CD4-positive, alpha-beta T cell treated with Interleukin-4 for 1 hour (primary cell): ENCODE measurements at regions not wholly inside any gene's neighbourhood (a gene's known extent, or its start where the extent isn't known, plus 50 kb on each side); places are given as distances from the start of the nearest gene placed in this dataset.

Experiments used
- DNase-seq, 2 donors: peaks; one replicate each; pipeline ENCODE4 v3.0.0-alpha.2; 2020 to 2022

DNA sequence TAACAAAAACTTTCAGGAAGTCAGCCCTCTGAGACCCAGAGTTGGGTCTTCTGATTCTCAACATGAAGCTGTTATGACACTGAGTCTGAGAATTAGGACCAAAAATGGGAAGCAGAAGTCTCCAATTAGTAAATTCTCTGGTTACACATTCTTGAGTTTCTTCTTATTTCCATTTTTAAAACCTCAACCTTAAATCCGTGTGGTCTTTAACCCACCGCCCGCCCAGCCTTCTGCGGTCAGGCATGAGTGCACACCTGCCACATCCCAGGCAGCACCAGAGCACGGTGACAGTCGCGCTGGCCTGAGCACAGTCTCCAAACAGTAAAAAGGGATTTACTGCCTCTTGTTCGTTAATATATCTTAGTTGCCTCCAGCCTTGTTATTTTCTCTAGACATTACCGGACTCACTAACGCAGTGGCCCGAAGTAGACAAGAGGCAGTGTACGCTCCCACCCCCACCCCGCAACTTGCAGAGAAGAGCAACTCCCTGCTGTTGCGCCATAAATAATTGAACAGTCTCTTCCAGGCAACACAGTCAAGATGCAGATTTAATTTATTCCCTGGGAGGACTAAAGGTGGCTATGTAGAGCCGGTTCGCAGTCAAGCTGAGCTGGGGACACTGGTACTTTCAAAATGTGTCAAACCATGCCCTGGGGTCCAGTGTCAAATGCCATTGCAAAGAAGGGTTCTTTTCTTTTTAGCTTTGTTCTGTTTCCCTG is 147.0 kb upstream of the CELF2 start:
- DNase-seq: no peak

DNA sequence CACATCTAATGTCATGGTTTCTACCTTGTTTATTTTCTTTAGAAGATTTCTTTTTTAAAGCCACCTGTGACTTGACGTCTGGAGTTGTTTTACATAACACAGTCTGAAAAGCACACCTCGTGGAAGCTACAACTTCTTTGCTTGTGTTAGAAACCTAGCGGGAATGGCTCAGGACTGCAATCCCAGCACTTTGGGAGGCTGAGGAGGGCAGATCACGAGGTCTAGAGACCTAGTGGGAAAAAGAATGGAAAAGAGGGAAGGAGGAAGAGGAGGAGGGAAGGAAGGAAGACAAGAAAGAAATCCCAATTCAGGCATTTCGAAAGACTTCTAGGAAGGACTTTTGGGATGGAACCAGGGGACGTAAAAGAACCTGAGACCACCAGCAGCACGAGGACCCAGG is 146.3 kb upstream of the CELF2 start:
- DNase-seq: no peak

DNA sequence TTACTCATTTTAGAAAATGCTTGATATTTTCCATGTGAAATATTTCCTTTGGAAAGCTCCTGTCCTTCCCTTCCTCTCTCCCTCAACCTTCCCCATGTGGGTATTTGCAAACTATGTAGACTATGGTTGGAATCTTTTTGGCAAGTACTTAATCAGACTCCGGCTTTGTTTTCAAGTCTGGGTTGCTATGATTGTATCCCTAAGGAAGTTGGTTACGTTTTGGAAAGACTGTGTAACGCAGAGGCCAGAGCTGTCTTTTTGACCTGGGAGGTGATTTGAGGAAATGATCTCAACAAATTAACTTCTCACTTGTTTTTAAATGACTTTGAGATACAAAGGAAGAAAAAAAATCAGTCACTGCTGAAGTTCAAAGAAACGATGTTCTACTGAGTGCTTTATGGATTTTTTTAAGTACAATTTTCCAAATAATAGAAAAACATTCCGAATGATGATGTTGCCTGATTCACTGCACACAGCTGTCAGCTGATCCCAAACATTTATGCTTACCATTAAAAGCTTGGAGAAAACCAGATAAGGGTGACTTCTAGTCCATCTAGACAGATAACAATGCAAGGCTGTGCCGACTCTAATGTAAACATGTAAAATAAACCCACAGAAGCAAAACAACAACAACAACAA is 145.5 kb upstream of the CELF2 start:
- no peak for DNase-seq

DNA sequence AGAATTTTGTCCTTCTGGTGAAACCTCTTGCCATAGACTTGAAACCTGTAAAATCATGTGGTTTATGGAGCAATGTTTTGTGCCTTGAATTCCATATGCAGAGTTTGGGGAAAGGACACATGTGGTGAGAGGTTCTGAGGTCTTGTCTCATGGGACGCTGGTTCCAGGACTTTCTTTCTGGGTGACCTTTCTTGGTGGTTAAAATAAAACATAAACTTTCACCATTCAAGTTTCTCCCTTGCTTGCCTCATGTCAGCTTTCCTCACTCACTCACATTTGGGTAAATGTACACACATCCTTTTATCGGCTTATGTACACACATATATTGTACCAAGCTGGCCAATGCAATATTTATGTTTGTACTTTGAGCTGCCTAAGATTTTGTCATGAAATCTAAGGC is 144.9 kb upstream of the CELF2 start:
- no peak for DNase-seq

DNA sequence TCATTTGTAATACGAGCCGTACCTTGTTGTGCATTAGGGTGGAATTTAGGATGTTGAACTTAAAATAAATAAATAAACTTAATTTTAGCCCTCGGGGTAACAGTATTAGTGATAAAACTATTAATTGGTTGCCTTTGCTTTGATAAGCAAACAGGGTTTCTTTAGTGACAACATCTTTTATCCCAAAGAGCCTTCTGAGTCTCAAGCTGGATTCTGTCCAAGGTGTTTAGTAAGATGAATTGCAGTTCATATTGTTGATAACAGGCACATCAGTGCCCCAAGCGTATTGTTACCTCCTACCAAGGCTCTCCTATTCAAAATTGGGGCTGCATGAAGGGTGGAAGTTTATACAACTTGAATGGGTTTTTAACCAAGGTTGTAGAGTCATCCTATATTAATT is 144.4 kb upstream of the CELF2 start:
- no peak for DNase-seq

DNA sequence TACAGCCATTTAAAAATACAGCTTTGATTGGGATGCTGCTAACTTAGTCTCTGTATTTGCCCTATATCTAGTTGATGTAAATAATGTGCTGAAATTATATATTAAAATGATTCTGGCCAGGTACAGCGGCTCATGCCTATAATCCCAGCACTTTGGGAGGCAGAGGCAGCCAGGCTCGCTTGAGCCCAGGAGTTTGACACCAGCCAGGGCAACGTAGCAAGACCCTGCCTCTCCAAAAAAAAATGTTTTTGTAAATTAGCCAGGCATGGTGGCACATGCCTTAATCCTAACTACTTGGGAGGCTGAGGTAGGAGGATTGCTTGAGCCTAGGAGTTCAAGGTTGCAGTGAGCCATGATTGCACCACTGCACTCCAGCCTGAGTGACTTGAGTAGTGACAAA is 143.8 kb upstream of the CELF2 start:
- no peak for DNase-seq

DNA sequence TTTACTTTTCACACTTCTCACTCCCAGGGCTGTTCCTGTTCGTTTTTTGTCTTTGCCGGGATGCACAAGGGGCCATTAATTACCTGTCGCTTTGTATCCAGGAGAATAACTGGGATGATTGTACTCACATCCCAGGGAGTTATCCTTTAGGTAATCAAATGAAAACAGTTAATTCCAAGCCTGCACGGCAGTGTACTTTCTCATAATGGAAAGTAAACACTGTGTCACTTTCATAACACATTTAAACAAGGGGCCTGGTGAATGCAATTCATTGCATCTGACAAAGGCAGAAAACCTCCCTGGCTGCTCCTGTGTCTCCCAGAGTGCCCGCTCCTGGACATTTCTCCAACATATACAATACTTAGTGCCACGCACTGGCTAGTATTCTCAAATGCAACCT is 138.7 kb upstream of the CELF2 start:
- DNase-seq: no peak

DNA sequence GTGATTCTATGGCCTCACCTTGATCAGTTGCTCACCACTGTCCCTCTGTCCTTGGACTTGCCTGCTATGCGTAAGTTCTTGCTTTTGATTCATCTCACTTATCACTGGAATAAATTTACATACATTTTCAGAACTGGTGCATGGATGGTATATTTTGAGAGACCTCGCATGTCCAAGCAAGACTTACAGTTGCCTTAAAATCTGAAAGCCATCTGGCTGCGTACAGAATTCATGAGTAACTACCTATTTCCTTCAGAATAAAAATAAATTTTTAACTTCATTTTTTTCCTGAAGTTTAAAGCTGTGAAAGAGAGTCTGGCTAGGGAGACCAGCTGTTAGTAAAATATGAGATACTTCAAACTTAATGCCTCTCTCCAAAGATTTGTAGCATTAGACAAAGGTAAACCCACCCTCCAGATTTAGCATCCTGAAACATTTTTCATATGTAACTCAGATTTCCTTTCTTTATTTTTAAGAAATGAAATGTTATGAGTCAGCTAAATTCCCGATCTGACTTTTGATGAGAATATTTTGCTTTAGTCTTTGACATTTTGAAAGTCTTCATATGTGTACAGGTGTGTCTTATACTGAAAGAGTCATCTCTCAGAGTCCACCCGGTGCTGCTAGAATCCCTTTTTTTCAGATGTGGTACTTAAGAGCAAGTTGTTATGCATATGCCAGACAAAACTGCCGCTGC is 136.4 kb upstream of the CELF2 start:
- no peak for DNase-seq

DNA sequence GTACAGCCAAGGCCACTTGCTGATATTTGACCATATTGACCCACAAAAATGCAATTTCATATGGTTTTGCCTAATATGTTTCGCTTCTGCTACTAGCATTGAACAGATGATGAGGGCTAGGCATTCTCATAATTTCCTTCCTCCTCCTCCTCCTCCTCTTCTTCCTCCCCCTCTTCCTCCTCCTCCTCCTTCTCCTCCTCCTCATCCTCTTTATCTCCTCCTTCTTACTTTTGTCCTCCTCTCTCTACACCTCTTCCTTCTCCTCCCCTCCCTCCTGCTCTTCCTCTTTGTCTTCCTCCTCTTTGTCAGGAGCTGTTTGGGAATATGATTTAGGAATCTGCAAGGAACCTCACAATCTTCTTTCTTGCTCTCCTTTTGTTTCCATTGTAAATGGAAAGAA is 133.9 kb upstream of the CELF2 start:
- no peak for DNase-seq

DNA sequence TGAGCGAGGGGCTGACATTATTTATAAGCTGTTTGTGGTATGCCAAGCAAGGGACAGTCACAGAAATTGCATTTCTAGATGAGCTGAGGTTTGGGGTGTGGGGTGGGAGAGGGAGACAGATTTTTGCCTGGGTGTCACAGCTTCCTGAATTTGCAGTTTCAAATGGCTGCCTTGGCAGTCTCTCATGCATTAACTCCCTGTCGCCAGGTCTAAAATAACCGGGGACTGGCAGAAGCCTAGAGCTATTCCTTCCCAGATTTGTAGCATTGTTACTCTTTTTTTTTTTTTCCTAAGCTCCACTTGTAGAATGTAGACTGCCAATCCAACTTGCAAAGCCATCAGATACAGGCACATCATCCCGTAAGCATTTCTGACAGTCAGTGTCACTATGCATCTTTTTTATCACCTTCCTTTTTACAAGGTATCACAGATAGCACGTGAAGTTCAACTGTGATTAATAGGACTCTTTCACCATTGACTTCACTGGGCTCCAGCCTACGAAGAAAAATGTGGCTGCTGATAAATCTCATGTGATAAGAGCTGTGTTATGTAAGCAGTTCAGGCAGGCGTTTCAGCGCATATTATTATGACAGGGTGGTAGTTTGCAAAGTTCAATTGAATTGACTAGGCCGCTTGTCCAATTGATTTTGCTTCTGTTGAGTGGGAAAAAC is 130.7 kb upstream of the CELF2 start:
- DNase-seq: no peak

DNA sequence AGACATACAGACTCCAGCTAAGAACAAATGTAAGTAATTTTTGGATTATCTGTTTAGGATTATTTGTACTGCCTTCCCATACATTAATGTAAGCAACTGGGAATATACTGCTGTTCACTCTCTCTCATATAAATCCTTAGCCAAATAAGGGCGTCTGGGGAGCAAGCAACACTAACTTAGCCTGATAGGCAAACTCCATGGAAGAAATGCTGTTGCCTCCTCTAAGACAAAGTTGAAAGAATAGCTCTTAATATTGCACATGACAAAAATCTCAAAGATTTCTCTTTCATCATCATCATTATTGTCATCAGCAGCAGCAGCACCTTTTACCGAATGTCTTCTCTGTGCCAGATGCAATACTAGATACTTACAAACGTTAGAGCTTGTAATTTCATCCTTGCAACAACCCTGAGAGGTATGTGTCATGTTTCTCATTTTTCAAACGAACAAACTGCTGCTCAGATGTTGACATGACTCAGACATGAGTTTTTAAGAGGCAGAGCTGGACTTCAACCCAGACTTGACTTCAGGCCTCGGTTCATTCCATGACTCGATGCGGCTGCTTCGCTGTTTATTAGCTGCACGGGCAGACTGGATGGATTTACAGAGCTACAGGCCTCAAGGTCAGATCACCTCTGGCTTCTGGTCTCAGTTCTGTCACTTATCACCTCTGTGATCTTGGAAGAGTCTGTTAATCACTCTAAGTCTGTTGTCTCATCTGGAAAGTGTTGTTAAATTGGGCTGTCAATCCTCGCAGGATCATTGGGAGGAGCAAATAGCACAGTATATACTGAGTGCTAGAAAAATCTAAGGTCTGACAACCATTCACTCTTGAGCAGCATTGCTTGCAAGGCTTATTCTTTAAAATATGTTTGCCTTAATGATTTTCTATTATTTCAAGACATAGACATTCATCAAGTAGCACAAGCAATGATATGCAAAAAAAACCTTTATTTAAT is 126.3 kb upstream of the CELF2 start:
- DNase-seq: no peak

DNA sequence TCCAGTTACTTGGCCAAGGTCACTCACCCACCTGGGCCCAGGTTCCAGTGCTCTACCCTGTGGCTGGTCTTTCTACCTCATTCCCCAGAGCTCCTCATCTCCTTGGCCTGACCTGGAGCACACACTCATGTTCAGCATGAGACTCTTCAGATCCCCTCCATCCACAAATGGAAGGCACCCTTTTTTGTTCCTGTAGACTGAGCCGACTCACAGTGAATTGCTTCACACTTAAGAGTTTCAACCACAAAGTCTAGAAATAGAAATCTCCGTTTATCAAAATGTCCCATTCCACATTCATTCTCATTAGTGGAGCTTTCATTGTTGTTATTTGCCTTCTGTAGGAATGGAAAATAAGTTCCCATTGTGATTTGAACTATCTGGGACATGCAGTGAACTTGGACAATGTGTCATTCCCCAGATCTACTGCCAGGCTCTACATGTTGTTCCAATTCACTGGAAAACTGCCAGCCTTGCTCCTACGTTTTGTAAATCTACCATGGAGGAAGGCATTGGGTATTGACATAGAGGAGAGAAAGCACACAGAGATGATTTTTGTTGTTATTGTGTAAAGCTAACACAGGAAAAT is 125.3 kb upstream of the CELF2 start:
- DNase-seq: no peak

DNA sequence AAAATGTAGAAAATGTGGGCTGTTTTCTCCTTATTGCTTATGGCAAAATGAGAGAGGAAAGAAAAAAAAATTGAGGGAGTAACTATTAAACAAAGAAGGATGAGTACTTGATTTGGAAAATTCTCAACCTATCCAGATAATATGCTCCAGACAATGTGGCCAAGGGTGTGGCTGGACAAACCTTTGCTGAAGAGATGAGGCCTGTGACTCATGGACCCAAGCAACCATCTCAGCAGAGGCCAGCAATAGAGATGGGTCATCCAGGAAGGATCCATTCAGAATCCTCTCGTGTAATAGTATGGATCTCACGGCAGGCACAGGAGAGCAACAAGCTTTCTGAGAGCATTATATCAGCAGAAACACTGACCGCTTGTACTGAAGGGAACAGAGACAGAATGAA is 120.3 kb upstream of the CELF2 start:
- no peak for DNase-seq

DNA sequence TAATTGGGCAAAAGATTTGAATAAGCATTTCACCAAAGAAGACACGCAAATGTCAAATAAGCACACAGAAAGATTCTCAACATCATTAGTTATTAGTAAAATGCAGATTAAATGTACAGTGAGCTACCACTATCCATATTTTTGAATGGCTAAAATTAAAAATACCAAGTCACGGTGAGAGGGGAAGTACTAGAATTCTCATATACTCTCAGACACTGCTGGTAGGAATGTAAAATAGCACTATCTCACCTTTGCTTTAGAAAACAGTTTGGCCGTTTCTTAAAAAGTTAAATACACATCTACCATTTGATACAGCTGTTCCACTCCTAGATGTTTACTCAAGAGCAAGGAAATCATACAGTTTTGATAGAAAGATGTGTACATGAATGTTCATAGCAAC is 115.8 kb upstream of the CELF2 start:
- no peak for DNase-seq

DNA sequence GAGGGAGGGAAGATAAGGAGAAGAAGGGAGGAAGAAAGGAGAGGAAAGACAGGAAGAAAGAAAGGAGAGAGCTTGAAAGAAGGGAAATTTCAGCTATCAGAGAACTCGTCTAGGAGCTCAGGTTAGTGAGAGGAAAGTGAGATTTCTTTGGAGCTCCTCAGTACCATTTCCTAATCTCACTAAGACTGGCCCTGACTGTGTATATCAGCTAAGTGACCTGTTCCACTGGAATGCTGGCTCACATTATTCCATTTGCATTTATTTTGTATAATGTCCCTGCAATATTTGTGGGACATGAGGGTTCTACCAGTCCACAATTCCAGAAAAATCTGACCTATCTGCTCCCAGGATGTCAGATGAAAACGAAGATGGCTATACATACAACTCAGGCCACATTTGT is 114.7 kb upstream of the CELF2 start:
- DNase-seq: no peak

DNA sequence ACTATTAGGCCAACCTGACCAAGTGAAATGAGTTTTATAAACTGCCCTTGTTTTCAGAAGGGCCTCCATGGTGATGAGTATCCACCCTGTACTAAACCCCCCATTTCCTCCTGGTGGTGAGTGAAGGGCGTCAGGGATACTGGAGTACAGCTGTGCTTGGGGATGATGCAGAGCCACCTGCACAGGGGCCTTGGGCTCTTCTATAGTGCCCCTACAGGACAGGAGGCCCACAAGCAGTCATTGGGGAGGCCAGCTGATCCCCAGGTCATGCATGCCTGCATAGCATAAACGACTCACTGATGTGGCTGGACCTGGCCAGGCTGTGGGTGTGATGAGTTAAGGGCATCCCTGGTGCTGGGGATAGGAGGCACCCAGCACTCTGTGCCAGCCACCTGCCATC is 114.1 kb upstream of the CELF2 start:
- DNase-seq: no peak

DNA sequence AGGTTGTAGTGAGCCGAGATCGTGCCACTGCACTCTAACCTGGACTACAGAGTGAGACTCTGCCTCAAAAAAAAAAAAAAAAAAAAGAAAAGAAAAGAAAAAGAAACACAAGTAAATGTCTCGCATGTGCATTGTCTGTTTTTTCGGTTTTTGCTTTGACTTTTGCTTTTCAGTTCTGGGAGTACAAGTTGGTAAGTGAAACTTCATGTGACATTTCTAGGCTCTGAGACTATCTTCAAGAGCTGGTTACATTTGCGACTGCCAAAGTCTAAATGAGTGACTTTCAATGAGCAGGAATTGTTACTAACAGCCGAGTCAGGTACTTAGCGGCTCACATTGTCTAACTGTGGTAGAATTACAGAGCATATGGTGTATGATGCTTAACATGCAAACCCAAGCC is 107.0 kb upstream of the CELF2 start:
- no peak for DNase-seq

DNA sequence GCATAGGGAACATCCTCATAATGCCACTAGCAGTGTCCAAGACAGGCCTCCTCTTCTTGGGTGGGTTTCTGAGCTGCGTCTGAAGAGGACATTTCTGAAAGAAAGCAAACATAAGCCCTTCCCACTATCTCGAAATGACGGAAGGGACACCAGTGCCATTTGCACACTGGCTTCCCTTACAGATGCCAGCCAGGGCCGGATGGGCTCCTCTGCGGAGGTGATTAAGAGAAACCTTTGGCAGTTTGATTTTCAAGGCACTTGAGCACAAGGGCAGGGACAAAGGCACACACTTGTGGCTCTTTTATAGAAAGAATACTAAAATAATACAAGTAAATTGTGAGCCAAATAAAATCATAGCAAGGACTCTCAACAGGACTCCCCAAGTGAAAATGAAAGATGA is 106.6 kb upstream of the CELF2 start:
- DNase-seq: no peak

DNA sequence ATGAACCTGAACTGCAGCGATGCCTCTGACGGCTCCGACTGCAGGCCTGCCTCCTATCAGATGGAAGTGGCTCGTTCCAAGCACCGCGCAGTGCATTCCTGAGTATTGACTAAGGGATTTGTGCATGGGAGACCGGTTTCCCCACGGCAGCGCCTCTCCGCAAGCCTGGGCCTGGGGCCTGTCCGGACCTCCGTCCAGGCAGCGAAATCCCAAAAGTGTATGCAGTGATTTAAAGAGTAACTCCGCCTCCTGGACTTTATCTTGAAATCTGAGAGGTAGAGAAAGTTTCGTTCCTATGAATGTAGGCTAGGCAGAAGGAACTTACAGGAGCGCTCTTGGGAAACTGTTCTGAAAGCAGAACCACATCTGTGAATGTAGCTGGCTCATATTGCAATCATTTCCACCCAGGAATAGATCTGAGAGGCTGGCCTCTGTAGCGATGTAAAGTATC is 106.2 kb upstream of the CELF2 start:
- DNase-seq: no peak

DNA sequence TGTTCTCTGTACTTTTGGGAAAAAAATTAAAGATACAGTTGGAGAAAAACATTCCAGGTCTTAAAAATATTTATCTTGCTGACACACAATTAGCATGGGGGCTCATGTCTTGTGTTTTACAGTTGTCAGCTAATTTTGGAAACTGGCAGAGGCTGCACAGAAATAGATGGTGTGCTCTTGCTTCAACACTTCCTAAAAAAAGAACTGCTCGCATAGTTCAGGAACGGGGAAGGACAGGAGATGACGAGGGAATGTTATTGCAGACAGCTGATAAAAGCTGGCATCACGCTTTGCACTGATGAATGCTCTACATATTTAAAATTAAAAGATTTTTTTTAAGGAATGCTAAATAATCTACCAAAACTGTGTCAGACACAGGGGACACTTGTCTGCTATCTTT is 103.5 kb upstream of the CELF2 start:
- DNase-seq: no peak

DNA sequence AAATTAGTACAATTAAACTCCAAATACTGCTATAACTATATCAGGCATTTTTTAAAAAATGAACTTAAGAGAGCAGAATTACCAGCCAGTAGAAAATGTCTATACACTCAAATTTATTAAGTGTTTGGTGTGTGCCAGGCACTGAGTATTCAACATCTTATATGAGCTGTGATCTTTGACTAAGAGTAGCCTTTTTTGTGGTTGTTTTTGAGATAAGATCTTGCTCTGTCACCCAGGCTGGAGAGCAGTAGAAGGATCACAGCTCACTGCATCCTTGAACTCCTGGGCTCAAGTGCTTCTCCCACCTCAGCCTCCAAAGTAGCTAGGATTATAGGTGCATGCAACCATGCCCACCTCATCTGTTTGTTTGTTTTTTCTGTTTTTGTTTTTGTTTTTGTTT is 102.5 kb upstream of the CELF2 start:
- DNase-seq: no peak

DNA sequence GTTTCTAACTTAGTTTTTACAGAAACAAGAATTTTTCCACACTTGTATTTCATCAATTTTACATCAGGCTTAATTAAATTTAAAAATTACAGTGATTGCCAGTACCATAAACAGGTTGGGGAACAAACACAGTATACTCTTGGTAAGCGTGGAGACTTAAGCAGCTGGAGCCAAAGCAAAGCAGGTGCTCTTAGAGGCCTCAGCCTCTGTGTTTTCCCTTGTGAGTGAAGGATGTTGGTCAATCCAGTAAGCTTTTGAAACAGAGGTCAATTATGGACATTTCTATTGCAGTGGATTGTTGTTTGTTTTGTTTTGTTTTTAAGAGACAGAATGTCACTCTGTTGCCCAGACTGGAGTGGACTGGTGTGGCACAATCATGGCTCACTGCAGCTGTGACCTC is 100.6 kb upstream of the CELF2 start:
- DNase-seq: no peak
